GM12865 (cell line): ENCODE measurements at regions not wholly inside any gene's neighbourhood (a gene's known extent, or its start where the extent isn't known, plus 50 kb on each side); places are given as distances from the start of the nearest gene placed in this dataset.
"Not testable (repeated sequence)": the region's sequence is repeated elsewhere in the genome, so short reads cannot be mapped to it uniquely, and the experiment has no call there.

ENCODE experiments used
- DNase-seq: peaks from one replicate; pipeline ENCODE4 v3.0.0; 2010; ENCODE audit warnings: low read depth
- H3K4me3 ChIP-seq: 2 replicates; pipeline ENCODE4 v1.5.1; 2011; ENCODE audit warnings: mild to moderate bottlenecking, low read depth, low read length, control low read depth
- TF ChIP-seq, protein P1 (sequence below): IDR thresholded peaks from 2 replicates; pipeline ENCODE4 v1.5.1; 2011; ENCODE audit warnings: low read length, control low read depth, low read depth, inconsistent platforms; ENCODE audit not compliant: insufficient read depth; ENCODE audit errors: missing control alignments

- DNase-seq = no peak
- TF ChIP-seq, protein P1, sequence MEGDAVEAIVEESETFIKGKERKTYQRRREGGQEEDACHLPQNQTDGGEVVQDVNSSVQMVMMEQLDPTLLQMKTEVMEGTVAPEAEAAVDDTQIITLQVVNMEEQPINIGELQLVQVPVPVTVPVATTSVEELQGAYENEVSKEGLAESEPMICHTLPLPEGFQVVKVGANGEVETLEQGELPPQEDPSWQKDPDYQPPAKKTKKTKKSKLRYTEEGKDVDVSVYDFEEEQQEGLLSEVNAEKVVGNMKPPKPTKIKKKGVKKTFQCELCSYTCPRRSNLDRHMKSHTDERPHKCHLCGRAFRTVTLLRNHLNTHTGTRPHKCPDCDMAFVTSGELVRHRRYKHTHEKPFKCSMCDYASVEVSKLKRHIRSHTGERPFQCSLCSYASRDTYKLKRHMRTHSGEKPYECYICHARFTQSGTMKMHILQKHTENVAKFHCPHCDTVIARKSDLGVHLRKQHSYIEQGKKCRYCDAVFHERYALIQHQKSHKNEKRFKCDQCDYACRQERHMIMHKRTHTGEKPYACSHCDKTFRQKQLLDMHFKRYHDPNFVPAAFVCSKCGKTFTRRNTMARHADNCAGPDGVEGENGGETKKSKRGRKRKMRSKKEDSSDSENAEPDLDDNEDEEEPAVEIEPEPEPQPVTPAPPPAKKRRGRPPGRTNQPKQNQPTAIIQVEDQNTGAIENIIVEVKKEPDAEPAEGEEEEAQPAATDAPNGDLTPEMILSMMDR = no peak
- H3K4me3 ChIP-seq = no peak overlapping the region
Measured at GRCh38 chr7:156368053-156368843, 272.3 kb upstream of the RNF32 start.

DNA sequence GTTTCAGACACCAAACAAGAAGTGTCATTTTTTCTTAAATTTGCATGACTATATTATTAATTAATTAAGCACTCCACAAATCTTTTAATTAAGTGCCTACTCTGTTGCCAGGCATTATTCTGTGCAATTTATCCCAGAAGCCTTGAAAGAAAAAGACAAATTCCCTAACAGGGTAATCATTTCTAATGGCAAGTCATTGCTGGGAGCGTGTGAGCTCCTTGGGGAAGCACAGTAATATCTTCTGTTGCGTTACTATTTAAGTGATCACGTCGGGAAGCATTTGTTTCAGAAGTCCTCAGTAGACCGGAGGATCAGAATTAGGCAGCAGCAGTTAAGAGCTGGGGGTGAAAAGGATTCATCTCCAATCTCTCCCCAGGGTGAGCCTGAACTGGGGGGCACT, 276.8 kb upstream of the RNF32 start:
- no peak overlapping the region for H3K4me3 ChIP-seq
- TF ChIP-seq, protein P1 = no peak
- no peak for DNase-seq

DNA sequence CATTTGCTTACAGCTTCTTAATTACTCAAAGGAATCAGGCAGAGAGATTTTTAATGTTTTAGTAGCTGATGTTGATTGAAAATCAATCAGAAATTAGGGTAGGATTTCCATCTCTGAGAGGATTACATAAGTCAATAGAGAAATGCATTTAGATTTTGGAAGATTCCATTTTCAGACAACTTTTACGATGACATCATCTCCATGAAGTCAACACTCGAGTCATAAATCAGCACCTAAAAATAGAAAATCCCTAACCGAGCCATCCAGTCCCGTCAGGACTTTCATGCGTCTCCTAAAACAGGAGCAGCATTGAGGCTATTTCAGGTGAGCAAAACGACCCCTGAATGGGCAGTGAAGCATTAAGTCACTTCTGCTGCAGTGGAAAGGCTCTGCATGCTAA, 279.7 kb upstream of the RNF32 start:
- no peak for DNase-seq
- no peak overlapping the region for H3K4me3 ChIP-seq
- TF ChIP-seq, protein P1 = no peak

- H3K4me3 ChIP-seq = no peak overlapping the region
- no peak for DNase-seq
- TF ChIP-seq, protein P1 = no peak
Measured at GRCh38 chr7:156356551-156356950, 284.0 kb upstream of the RNF32 start.

DNA sequence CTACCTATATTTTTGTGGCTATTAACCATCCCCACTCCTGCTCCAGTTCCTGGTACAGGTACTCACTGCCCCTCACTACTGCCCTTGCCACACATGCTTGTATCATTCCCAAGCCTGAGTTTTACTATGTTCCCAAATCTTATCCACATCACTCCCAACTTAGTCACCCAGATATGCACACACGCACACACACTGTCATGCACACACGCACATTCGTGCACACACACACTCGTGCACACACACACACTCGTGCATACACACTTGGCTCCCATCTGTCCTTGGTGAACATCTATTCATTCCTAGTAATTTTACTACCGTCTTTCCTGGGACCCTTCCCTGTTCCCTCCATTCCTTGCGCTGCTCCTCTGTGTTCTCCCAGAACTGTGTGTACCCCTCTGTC, 287.2 kb upstream of the RNF32 start:
- DNase-seq = no peak
- H3K4me3 ChIP-seq = no peak overlapping the region
- TF ChIP-seq, protein P1 = no peak

- H3K4me3 ChIP-seq = not testable (repeated sequence)
Measured at GRCh38 chr7:156347703-156348248, 292.8 kb upstream of the RNF32 start.

DNA sequence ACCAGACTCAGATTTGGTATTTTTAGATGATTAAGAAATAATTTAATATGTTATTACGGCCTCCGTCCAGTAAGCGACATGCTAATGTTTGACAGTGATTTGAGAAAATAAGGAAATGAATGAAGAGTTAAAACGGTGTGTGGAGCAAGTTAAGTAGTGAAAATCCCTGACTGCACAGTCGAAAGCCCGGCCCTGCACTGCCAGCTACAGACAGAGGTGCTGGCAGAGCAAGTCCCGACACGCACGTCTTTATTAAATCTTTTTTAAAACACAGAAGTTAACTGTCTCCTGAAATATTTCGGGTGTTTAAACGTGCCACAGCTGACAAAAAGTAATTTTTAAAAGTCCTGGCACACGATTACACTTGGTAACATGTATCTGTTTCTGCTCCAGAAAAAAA, 293.4 kb upstream of the RNF32 start:
- TF ChIP-seq, protein P1 = no peak
- no peak for DNase-seq
- H3K4me3 ChIP-seq = no peak overlapping the region

More at GRCh38 chr7:156347703-156348248, 292.8 kb upstream of the RNF32 start:
- DNase-seq = not testable (repeated sequence)
